Muscle of back (tissue), 3 donors: ENCODE measurements at regions not wholly inside any gene's neighbourhood (a gene's known extent, or its start where the extent isn't known, plus 50 kb on each side); places are given as distances from the start of the nearest gene placed in this dataset.

Experiments used
- DNase-seq, 3 donors: peaks; one replicate each; pipeline versions ENCODE4 v3.0.0 to v3.0.0-alpha.2; 2013

DNA sequence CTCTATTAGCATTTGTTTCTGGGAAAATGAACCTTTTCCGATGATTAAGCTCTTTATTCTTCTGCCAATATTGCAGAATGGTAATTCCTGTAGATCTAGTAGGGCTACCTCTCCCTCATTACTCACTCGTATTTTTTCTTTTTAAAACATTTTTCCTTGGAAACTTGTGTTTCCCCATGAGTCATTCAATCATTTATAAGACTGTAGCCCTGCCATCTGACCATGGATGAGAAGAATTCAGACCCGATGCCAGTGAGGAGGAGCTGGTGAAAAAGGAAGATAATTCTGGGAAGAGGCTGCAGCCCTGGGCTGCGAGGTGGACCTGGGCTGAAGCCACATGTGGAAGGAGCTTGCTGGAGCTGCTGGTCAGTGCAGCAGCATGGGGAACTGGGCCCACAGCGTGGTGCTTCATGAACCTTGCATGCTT, 242.8 kb downstream of the KLF6 start:
- peak in 1 of 3 donors; percentile 72 for DNase-seq

GRCh38 chr10:3539696-3540383, 245.2 kb downstream of the KLF6 start:
- no peak for DNase-seq

GRCh38 chr10:3538656-3539531, 246.1 kb downstream of the KLF6 start:
- peak in 2 of 3 donors; percentile 40 to 93 for DNase-seq

- no peak for DNase-seq
Observed at GRCh38 chr10:3538291-3538655, 246.7 kb downstream of the KLF6 start.

GRCh38 chr10:3537518-3537917, 247.5 kb downstream of the KLF6 start:
- no peak for DNase-seq

DNA sequence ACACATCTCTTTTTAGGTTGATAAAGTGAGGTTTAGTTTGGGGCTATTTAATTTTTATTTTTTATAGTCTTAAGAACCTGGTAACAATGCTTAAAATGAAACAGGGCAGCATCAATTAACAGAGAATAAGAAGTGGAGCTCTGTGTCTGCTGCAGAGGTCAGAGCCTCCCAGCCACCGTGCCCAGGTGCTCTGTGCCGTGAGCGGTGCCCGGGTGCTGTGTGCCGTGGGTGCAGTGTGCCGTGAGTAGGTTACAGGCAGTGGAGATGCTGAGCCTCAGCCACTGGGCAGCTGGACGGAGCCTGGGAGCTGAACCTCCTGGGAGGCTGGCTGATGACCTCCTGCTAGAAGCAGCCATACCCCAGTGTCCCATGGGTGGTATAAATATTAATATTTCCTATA, 250.0 kb downstream of the KLF6 start:
- no peak for DNase-seq

DNA sequence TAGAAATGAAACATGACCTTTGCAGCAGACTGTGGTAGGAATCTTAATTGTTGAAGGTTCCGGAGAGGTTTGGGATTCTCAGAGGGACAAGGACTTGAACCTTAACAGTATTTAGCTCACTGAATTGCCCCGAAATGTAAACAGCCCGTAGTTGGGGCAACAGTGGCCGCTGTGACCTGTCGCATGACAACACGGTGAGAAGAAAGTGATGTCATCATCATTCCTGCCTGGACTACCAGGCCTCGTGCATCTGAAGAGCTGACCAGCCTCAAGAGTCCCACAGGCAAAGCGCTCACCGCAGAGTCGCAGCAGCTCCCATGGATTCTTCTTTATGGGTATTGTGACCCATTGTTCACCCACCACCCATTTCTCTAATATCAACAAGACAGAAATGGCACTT, 250.6 kb downstream of the KLF6 start:
- no peak for DNase-seq

- DNase-seq, result no peak
Observed at GRCh38 chr10:3533296-3533695, 251.7 kb downstream of the KLF6 start.

- DNase-seq, result no peak
Observed at GRCh38 chr10:3532644-3533043, 252.4 kb downstream of the KLF6 start.

DNA sequence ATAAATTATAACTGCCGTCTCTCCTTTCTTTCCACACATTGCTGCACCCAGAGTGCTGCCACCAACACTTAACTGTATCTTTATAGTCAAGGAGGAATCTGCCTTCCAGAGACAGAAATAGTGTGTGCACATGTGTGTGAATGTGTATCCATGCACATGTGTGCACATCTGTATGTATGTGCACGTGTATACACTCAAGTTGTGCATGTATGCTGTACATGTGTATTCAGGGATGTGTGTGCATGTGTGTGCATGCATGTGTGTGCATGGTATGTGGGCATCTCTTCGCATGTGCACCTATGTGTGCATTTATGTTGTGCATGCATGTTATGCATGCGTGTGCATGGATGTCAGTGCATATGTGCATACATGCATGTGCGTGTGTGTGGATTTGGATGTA, 253.3 kb downstream of the KLF6 start:
- no peak for DNase-seq

DNA sequence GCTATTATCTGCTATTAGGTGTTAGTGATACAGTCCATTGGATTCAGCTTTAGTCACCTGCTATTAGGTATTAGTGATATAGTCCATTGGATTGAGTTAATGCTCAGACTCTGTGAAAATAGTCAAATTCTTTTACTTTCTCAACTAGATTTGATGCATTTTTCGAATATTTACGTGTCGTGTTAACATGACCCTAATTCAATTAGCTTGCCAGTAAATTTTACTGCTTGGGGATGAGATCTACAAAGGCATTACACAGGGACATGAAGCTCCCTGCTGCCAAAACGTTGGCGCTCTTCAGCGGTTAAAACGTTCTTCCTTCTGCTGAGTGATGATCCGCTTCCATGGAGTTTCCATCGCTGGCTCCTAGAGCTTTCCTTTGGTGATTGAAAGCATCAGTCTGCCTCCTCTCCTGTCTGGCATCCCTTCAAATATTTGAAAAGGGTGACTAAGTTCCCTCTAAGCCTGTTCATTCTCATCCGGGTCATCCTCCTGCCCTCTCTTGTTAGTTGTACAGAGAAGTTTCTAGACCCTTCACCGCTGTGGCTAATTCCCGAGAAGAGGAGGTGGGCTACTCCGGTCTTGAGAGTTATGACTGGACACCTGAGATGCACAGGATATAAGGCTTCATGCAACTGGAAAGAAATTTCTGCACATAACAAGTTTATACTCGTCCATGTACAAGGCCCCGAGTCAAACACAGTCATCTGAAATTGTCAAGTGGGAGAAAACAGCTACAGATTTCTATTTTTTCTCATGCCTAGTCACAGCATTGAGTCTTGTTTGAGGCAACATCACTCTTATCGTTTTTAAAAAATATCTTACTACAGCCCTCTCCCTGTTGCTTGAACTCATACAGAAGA, 254.0 kb downstream of the KLF6 start:
- no peak for DNase-seq

DNA sequence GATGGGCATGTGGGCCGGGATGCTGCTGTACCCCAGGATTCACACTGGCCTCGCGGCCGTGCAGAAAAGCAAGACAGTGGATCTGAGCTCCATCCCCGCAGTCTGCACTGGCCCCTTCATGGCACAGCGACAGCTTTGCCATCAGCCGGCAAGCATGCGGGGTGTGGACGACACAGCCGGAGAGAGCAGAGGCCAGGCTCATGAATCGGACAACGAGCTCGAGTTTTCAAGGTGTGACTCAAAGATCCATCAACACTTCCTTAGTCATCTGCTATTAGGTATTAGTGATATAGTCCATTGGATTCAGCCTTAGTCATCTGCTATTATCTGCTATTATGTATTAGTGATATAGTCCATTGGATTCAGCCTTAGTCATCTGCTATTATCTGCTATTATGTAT, 254.7 kb downstream of the KLF6 start:
- DNase-seq, result no peak

GRCh38 chr10:3529691-3530090, 255.3 kb downstream of the KLF6 start:
- no peak for DNase-seq

GRCh38 chr10:3528823-3529403, 256.1 kb downstream of the KLF6 start:
- DNase-seq, result no peak

DNA sequence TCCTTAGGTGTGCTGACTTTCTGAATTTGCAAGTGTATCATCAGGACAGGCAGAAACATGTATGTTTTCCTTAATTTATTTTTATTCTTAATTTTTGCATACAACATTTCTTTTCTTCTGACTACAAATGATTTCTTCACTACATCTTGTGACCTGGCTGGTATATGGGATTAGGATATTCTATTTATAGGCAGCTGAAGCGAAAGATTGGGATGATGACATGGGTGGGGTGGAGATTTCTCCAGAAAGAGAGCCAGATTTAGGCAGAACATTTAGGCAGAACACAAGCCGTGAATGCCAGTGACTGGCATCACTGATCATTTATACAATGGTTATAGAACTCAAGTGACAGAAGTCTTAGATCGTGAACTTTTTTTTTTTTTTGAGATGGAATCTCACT, 256.7 kb downstream of the KLF6 start:
- peak in 1 of 3 donors; percentile 34 for DNase-seq

DNA sequence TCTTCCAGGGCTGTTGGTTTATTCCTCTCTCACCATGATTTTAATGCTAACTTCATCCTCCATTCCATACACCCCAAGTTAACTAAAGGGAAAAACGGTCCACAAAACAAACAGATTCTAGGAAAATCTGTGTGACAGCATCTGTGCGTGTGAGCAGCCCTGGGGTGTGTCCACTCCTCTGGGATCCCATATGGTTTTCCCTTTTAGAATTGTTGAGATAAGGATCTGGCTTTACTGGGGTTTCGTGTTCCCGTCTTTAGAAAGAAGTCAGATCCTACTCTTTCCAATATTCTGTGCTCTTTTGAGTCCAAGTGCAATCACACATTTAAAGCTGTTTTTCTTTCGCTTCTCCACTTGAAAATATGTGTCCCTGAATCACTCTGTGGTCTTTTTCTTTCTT, 257.1 kb downstream of the KLF6 start:
- DNase-seq, result peak in 2 of 3 donors; percentile 49 to 69

DNA sequence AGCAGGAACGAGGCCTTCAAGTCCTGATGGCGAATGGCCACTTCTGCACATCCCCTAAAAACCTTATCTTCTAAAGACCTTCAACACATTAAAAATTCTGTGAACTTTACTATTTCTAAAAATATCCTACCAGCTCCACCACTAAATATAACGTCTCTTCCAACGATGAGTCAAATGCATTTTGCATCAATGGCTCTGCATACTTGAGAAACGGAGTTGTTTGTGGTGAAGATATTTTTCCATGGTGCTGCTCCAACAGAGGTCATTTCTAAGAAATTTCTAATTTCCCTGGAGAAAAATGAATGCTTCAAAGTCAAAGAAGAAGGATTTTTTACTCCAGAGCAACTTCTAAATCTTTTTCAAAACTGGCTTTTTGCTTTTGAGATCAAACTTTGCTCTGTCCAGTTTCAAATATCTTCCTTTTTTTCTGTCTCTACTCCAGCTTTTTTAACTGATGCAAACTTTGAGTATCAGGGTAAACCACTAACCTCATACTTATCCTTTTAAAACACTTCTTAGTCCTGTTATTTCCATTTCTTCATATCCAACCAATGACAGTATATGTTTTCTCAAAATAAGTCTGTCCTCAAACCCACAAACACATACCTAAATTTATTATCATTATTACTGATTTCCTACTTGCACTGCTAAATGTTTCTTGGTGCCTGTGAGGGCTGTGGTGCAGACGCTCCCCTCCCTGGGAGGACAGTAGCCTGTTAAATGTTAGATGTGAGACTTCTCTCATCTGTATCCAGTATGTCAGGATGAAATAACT, 258.1 kb downstream of the KLF6 start:
- peak; percentile 83 to 94 (median 87) for DNase-seq

DNA sequence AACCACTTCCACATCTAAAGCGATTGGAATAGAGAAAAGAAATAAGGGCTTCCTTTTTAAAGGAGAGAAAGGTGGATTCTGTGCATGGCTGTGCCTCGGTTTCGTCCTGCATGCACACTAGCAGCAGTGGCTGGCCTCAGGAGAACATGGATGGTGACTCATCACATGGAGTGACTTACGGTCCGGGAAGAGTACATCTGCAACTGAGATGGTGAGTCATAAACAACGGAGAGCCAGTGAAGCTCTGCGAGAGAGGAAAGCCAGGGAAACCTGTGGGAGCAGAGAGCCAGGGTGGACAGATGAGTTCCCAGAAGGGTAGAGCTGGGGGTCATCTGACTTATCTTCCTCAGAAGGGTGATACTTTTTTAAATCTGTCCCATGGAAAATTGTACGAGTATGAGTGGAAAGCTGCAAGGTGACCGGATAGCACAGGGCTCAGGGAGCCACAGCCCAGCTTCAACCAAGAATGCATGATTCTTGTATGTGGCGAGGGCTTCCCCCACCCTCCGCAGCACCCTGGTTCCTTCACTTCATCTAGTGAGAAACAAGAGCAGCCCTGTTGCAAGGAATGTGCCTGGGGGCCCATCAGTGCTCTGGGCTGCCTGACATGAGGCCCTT, 259.1 kb downstream of the KLF6 start:
- peak in 2 of 3 donors; percentile 66 to 93 for DNase-seq

GRCh38 chr10:3524086-3524960, 260.7 kb downstream of the KLF6 start:
- DNase-seq, result no peak
